ENCODE measurements at regions not wholly inside any gene's neighbourhood (a gene's known extent, or its start where the extent isn't known, plus 50 kb on each side); places are given as distances from the start of the nearest gene placed in this dataset.

DNA sequence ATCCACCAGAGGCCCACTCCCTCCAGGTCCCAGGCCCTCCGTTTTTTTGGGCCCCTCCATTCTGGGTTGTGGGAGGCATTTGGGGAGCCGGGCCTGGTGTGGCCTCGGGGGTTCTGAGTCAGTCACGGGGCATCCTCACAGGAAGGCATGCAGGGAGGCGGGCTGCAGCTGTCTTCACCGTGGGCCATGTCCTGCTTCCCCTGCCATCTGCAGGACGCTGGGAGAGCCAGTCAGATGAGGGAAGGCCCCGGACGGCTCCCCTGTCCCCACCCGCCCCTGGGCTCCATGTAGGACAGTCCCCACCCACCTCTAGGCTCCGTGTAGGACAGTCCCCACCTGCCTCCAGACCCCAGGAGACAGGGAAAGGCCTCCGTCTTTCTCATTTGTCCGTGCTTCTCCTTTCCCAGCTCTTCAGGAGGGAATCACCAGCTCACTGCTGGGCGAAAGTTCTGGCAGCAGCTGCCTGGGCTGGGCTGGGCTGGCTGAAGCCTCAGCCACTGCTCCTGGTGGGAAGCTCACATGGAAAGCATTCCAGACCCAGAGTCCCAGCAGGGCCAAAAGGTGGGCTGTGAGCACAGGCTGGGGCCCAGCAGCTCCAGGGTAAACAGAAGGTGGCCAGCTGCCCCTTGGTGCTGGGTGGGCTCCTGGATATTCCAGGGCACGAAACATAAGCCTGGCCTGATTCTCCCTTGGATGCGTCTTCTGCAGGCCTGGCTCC is 217.8 kb downstream of the KIF26A start:
- TF ChIP-seq, protein P1, sequence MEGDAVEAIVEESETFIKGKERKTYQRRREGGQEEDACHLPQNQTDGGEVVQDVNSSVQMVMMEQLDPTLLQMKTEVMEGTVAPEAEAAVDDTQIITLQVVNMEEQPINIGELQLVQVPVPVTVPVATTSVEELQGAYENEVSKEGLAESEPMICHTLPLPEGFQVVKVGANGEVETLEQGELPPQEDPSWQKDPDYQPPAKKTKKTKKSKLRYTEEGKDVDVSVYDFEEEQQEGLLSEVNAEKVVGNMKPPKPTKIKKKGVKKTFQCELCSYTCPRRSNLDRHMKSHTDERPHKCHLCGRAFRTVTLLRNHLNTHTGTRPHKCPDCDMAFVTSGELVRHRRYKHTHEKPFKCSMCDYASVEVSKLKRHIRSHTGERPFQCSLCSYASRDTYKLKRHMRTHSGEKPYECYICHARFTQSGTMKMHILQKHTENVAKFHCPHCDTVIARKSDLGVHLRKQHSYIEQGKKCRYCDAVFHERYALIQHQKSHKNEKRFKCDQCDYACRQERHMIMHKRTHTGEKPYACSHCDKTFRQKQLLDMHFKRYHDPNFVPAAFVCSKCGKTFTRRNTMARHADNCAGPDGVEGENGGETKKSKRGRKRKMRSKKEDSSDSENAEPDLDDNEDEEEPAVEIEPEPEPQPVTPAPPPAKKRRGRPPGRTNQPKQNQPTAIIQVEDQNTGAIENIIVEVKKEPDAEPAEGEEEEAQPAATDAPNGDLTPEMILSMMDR (optimal IDR thresholded peaks at IDR 0.05 in 1 of 3, IDR thresholded peaks at IDR 0.05 in 1 of 3, conservative IDR thresholded peaks at IDR 0.05 in 1 of 3; ENCODE audit: extremely low read depth in 1 of 3, insufficient read depth in 2 of 3, low read length in 3 of 3) = no peak
- no peak for TF ChIP-seq EZH2 (IDR thresholded peaks at IDR 0.05; ENCODE audit: low read length)
